HG02610 (cell line): ENCODE measurements at regions not wholly inside any gene's neighbourhood (a gene's known extent, or its start where the extent isn't known, plus 50 kb on each side); places are given as distances from the start of the nearest gene placed in this dataset.
"Not testable (repeated sequence)": the region's sequence is repeated elsewhere in the genome, so short reads cannot be mapped to it uniquely, and the experiment has no call there.

Experiments
- ATAC-seq: cut with Tn5 transposase; IDR thresholded peaks from one replicate; pipeline ENCODE4 v1.9.1; 2021; ENCODE audit warnings: mild to moderate bottlenecking, moderate library complexity; ENCODE audit not compliant: unreplicated experiment

- no peak for ATAC-seq
Observed at GRCh38 chr13:44814836-44815235, 174.4 kb downstream of the NUFIP1 start.

- no peak for ATAC-seq
Observed at GRCh38 chr13:44814161-44814560, 175.1 kb downstream of the NUFIP1 start.

- ATAC-seq = no peak
Observed at GRCh38 chr13:44812818-44813217, 176.5 kb downstream of the NUFIP1 start.

- no peak for ATAC-seq
Observed at GRCh38 chr13:44810061-44810840, 179.0 kb downstream of the NUFIP1 start.

GRCh38 chr13:44809190-44809589 is 180.1 kb downstream of the NUFIP1 start:
- no peak for ATAC-seq

GRCh38 chr13:44808185-44808584 is 181.1 kb downstream of the NUFIP1 start:
- no peak for ATAC-seq

GRCh38 chr13:44807449-44808034 is 181.7 kb downstream of the NUFIP1 start:
- no peak for ATAC-seq

- ATAC-seq = no peak
Observed at GRCh38 chr13:44806826-44807225, 182.4 kb downstream of the NUFIP1 start.

- no peak for ATAC-seq
Observed at GRCh38 chr13:44805585-44805984, 183.7 kb downstream of the NUFIP1 start.

GRCh38 chr13:44803390-44803789 is 185.9 kb downstream of the NUFIP1 start:
- ATAC-seq = no peak

- no peak for ATAC-seq
Observed at GRCh38 chr13:44802491-44802890, 186.8 kb downstream of the NUFIP1 start.

- no peak for ATAC-seq
Observed at GRCh38 chr13:44801990-44802389, 187.3 kb downstream of the NUFIP1 start.

- ATAC-seq = no peak
Observed at GRCh38 chr13:44800626-44801025, 188.6 kb downstream of the NUFIP1 start.

- ATAC-seq = no peak
Observed at GRCh38 chr13:44797685-44798084, 191.6 kb downstream of the NUFIP1 start.

- ATAC-seq = no peak
Observed at GRCh38 chr13:44796597-44797490, 192.4 kb downstream of the NUFIP1 start.

- ATAC-seq = not testable (repeated sequence)
Observed at GRCh38 chr13:44796039-44796438, 193.2 kb downstream of the NUFIP1 start.

GRCh38 chr13:44795176-44795575 is 194.1 kb downstream of the NUFIP1 start:
- no peak for ATAC-seq

GRCh38 chr13:44792096-44792495 is 197.2 kb downstream of the NUFIP1 start:
- no peak for ATAC-seq

- ATAC-seq = no peak
Observed at GRCh38 chr13:44790289-44790688, 199.0 kb downstream of the NUFIP1 start.

- ATAC-seq = no peak
Observed at GRCh38 chr13:44787617-44788016, 201.7 kb downstream of the NUFIP1 start.

GRCh38 chr13:44786756-44787155 is 202.5 kb downstream of the NUFIP1 start:
- no peak for ATAC-seq

GRCh38 chr13:44785401-44785800 is 203.9 kb downstream of the NUFIP1 start:
- no peak for ATAC-seq
